Coronary artery (tissue), 2 donors: ENCODE measurements at regions not wholly inside any gene's neighbourhood (a gene's known extent, or its start where the extent isn't known, plus 50 kb on each side); places are given as distances from the start of the nearest gene placed in this dataset.

Source experiments
- DNase-seq: peaks from one replicate; pipeline ENCODE4 v3.0.0-alpha.2; 2017; ENCODE audit warnings: low spot score
- H3K27ac ChIP-seq, 2 donors: fragments of 200-600 bp; sonication (generic); one replicate each; pipeline ENCODE4 v1.5.1; 2016 to 2019
- H3K4me3 ChIP-seq: fragments of 200-600 bp; sonication (generic); 2 replicates; pipeline ENCODE4 v1.5.1; 2016; ENCODE audit warnings: mild to moderate bottlenecking, moderate library complexity
- TF ChIP-seq, protein P1 (sequence below): fragments of 200-600 bp; sonication (generic); IDR thresholded peaks from one replicate; pipeline ENCODE4 v1.5.1; 2019; ENCODE audit warnings: antibody characterized with exemption

DNA sequence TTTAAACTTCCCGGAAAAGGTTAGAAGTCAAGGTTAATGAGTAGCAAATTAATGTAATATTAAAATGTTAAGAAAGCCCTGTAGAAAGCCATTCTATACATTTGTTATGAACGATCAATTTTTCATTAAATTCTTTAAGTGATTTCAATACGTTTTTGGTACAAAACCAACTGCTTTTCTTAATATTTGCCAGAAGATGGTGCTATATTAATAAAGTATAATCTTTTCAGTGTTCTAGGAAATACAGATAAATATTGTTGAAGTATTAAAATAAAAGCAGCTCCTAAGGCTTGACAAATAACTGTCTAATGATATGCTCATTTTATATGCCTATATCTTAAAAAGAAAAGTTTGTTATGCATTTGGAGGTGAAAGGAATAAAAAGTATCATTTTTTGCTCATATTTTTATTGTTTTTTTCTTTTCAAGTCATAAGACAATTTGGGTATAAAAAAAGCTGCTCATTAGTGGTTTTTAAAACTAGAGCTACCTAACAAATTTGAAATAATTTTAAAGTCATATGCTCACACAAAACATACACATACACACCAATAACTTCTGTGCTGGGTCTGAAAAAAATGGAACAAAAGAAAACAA, 130.3 kb upstream of the POT1 start:
- TF ChIP-seq, protein P1, sequence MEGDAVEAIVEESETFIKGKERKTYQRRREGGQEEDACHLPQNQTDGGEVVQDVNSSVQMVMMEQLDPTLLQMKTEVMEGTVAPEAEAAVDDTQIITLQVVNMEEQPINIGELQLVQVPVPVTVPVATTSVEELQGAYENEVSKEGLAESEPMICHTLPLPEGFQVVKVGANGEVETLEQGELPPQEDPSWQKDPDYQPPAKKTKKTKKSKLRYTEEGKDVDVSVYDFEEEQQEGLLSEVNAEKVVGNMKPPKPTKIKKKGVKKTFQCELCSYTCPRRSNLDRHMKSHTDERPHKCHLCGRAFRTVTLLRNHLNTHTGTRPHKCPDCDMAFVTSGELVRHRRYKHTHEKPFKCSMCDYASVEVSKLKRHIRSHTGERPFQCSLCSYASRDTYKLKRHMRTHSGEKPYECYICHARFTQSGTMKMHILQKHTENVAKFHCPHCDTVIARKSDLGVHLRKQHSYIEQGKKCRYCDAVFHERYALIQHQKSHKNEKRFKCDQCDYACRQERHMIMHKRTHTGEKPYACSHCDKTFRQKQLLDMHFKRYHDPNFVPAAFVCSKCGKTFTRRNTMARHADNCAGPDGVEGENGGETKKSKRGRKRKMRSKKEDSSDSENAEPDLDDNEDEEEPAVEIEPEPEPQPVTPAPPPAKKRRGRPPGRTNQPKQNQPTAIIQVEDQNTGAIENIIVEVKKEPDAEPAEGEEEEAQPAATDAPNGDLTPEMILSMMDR: no peak
- no peak for DNase-seq
- Histone ChIP-seq H3K4me3 (no peak overlapping the region), H3K27ac (no peak overlapping the region)

DNA sequence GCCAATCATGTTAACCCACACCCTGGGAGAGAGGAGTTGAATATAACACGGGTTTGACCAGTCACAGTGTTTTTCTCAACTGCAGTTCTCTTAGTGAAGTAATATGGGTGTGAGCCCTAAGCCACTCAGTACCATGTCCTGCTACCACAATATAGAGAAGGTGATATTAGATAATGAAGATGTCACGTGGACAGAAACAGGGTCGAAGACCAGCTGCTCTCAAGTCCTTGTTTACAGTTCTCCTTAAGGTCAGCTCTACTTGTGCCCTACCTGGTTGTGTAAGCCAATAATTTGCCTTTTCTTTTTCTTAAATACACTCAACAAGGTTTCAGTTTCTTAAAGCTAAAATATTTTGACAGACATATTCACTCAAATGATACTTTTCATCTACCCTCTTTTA, 128.3 kb upstream of the POT1 start:
- Histone ChIP-seq H3K4me3 (no peak overlapping the region), H3K27ac (no peak overlapping the region)
- DNase-seq: no peak
- TF ChIP-seq, protein P1: no peak

DNA sequence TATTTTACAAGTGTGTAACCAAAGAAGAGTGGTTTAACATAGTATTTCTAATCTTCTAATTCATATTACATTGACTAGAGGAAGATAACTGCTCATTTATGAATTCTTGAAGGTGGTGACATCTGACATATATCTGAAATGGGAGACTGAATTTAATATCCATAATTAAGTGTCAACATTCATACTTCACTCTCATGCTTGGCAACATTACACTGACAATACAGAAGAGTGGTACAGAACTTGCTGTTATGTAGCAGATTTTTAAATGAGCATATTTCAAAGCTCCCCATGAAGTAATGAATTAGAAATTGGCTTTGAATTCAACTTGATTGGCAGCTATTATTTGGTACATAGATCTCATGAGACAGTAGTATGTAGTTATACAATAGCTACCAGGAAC, 125.8 kb upstream of the POT1 start:
- no peak overlapping the region for H3K4me3 ChIP-seq
- H3K27ac ChIP-seq: no peak overlapping the region
- TF ChIP-seq, protein P1: no peak
- DNase-seq: no peak

DNA sequence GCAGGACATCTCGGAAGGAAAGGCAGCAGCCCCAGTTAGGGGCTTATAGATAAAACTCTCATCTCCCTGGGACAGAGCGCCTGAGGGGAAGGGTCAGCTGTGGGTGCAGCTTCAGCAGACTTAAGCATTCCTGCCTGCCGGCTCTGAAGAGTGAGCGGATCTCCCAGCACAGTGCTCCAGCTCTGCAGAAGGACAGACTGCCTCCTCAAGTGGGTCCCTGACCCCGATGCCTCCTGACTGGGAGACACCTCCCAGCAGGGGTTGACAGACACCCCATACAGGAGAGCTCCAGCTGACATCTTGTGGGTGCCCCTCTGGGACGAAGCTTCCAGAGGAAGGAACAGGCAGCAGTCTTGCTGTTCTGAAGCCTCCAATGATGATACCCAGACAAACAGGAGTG, 117.1 kb upstream of the POT1 start:
- Histone ChIP-seq H3K27ac (no peak overlapping the region), H3K4me3 (no peak overlapping the region)
- TF ChIP-seq, protein P1: no peak
- DNase-seq: no peak

DNA sequence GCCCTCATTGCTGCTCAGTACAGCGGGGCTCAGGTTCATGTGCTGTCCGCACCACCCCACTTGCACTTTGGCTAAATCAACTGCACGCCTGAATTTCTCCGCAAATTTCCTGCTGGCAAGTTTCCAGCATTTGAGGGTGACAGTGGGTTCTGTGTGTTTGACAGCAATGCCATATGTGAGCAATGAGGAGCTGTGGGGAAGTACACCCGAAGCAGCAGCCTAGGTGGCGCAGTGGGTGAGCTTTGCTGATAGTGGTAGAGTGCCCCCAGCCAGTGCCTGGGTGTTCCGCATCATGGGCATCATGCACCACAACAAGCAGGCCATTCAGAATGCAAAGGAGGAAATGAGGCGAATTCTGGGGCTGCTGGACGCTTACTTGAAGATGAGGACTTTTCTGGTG, 103.9 kb upstream of the POT1 start:
- TF ChIP-seq, protein P1: no peak

DNA sequence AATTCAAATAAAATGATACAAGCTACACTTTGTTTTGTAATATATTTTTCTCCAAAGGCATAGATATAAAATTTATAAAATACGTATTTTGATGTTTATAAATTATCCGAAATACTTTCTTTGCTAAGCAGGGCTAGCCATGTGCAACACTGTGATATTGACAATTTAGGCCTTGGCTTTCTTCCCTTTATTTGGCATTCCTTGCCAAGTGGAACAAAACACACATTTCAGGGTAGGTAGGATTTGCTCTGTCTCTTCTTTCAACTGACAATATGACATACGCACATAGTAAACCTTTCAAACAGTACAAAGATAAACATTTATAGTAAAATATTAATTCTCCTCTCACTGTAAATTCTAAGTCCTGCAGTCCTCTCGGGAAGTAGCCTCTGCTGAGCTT, 103.3 kb upstream of the POT1 start:
- Histone ChIP-seq H3K27ac (no peak overlapping the region), H3K4me3 (no peak overlapping the region)
- DNase-seq: no peak
- TF ChIP-seq, protein P1: no peak

More for the DNA sequence above, 103.9 kb upstream of the POT1 start:
- no peak for DNase-seq
- Histone ChIP-seq H3K27ac (no peak overlapping the region), H3K4me3 (no peak overlapping the region)

DNA sequence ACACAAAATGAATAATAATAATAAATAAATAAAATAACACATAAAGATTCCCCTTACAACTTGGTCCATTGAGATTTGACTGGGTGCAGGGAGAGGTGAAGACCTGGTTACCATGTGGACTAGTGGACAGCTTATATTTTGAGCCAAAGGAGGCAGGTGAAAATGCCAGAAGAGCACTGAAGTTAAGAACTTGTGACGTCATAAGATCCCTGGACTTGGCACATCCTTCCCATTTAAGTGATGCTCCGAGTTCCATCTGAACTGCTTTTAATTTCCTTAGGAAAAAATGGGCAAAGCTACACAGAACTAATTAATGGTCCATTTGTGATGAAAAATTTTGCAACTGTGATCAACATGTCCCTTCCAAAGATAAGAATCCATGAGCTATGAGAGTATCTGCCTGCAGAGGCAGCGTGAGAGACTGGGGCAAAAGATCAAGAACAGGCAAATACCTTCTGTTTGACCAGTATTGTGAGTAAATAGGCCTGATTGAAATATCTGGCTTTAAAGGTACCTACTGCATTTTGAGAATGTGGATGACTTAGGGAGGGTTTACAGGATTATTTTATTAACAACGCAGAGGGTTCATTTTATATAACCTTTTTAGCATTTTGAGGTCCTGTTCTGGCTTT, 101.2 kb upstream of the POT1 start:
- TF ChIP-seq, protein P1: no peak
- H3K4me3 ChIP-seq: no peak overlapping the region
- no peak overlapping the region for H3K27ac ChIP-seq
- no peak for DNase-seq
